ENCODE measurements at regions not wholly inside any gene's neighbourhood (a gene's known extent, or its start where the extent isn't known, plus 50 kb on each side); places are given as distances from the start of the nearest gene placed in this dataset.
"Not testable (repeated sequence)": the region's sequence is repeated elsewhere in the genome, so short reads cannot be mapped to it uniquely, and the experiment has no call there.

GRCh38 chr15:60275624-60276023 is 122.2 kb downstream of the ANXA2 start:
- DNase-seq, result no peak

DNA sequence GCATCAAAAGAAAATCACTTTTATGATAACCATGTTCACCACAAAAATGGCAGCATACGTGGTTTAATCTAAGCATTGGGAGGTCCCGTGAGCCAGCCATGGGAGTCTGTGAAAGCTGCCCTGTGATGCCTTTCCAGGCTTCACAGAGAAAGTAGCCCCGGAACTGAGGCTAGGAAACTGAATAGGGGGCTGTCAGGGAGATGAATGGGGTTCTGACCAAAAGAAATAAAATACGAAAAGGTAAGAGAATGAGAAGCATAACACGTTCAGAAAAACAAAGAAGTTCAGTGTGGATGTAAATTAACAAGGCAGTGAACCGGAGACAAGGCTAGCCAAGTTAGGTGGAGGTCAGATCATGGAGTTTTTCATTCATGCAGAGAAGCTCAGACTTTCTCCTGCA is 118.9 kb downstream of the ANXA2 start:
- no peak for DNase-seq

DNA sequence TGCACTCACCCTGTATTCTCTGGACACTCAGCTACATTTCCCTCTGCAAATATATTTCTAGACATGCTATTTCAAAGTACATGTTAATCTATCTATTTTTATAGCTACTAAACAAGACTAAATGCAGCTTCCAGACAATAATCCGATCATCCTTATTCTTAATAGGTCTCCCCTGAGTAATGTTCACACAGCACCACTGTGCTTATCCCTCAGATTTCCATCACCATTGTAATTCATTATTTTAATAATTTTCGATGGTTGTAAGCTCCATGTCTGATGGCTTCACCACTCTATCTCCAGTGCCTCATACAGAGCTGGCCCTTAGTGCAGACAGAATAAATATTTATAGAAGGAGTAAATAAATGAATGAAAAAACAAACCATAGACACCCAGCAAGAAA is 117.5 kb downstream of the ANXA2 start:
- DNase-seq, result no peak

- DNase-seq, result no peak
These were observed 113.8 kb downstream of the ANXA2 start for GRCh38 chr15:60283936-60284335.

- not testable (repeated sequence) for DNase-seq
These were observed 101.9 kb downstream of the ANXA2 start for GRCh38 chr15:60295901-60296300.

- DNase-seq, result no peak
These were observed 100.7 kb downstream of the ANXA2 start for GRCh38 chr15:60297047-60297446.

Data from HCEC 1CT (cell line).